ENCODE measurements at regions not wholly inside any gene's neighbourhood (a gene's known extent, or its start where the extent isn't known, plus 50 kb on each side); places are given as distances from the start of the nearest gene placed in this dataset.

DNA sequence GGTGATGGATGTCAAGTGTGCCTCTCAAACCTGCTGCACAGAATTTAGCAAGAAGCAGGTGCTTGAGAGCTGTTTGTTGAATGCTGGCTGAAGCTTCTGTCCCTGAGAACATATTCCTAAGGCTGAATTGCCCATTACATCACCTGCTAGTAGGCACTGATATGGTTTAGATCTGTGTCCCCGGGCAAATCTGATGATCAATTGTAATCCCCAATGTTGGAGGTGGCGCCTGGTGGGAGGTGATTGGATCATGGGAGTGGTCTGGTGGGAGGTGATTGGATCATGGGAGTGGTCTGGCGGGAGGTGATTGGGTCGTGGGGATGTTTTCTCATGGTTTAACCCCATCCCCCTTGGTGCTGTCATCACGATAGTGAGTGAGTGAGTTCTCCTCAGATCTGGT lies 128.0 kb downstream of the HRH4 start:
- Histone ChIP-seq H4K5ac (ENCODE audit: insufficient read length, low read depth, low read length) (no peak overlapping the region), H2BK120ac (ENCODE audit: low read depth, low read length, poor library complexity, severe bottlenecking) (no peak overlapping the region), H2BK15ac (ENCODE audit: low read depth, low read length) (no peak overlapping the region), H2BK5ac (ENCODE audit: insufficient read length, low read length) (no peak overlapping the region), H3K79me1 (ENCODE audit: insufficient read depth, low read depth, low read length, poor library complexity, severe bottlenecking) (no peaks in the 10 kb centered on the region), H4K20me1 (ENCODE audit: control insufficient read depth, insufficient read depth, insufficient read length) (no peaks in the 10 kb centered on the region), H3K4me1 (ENCODE audit: insufficient read depth, low read length) (peaks cover 19% of the 10 kb centered on the region), H3K27me3 (ENCODE audit: insufficient read depth, low read length) (no peaks in the 10 kb centered on the region), H3K14ac (ENCODE audit: insufficient read depth, low read length) (no peak overlapping the region), H3K79me2 (ENCODE audit: insufficient read depth, low read length) (no peaks in the 10 kb centered on the region), H4K91ac (ENCODE audit: insufficient read length, low read depth, low read length) (no peak overlapping the region), H3K23me2 (ENCODE audit: insufficient read length, low read depth, low read length, poor library complexity, severe bottlenecking) (no peaks in the 10 kb centered on the region), H2AFZ (ENCODE audit: low read length) (no peak overlapping the region), H3K27ac (ENCODE audit: insufficient read length, low read depth, low read length) (no peak overlapping the region), H2BK12ac (ENCODE audit: insufficient read length, low read depth, low read length) (no peak overlapping the region), H3K4me2 (ENCODE audit: insufficient read depth, insufficient read length, low read length) (no peak overlapping the region), H3K9ac (ENCODE audit: extremely low read depth, insufficient read length, low read length) (no peak overlapping the region), H3K9me3 (ENCODE audit: control insufficient read depth, low read depth, low read length) (no peaks in the 10 kb centered on the region), H2BK20ac (ENCODE audit: low read depth, low read length, poor library complexity, severe bottlenecking) (no peak overlapping the region), H3K23ac (ENCODE audit: insufficient read length, low read depth, low read length) (no peak overlapping the region), H3T11ph (ENCODE audit: low read length) (no peak overlapping the region), H3K18ac (ENCODE audit: insufficient read length, low read depth, low read length) (no peak overlapping the region), H2AK5ac (ENCODE audit: insufficient read length, low read length) (no peak overlapping the region), H3K4ac (ENCODE audit: low read depth, low read length) (no peak overlapping the region), H3K56ac (ENCODE audit: insufficient read length, low read depth, low read length) (no peak overlapping the region), H4K8ac (replicated peaks; ENCODE audit: insufficient read length, low read depth, low read length) (no peak overlapping the region)
- H3K9me3 Mint-ChIP-seq = peaks cover 6 to 13% of the 10 kb centered on the region in 2 experiments; a peak in 4 of 5 replicates
- peaks cover 29 to 34% of the 10 kb centered on the region in 2 experiments for H3K4me1 Mint-ChIP-seq
- TF ChIP-seq, protein P1, sequence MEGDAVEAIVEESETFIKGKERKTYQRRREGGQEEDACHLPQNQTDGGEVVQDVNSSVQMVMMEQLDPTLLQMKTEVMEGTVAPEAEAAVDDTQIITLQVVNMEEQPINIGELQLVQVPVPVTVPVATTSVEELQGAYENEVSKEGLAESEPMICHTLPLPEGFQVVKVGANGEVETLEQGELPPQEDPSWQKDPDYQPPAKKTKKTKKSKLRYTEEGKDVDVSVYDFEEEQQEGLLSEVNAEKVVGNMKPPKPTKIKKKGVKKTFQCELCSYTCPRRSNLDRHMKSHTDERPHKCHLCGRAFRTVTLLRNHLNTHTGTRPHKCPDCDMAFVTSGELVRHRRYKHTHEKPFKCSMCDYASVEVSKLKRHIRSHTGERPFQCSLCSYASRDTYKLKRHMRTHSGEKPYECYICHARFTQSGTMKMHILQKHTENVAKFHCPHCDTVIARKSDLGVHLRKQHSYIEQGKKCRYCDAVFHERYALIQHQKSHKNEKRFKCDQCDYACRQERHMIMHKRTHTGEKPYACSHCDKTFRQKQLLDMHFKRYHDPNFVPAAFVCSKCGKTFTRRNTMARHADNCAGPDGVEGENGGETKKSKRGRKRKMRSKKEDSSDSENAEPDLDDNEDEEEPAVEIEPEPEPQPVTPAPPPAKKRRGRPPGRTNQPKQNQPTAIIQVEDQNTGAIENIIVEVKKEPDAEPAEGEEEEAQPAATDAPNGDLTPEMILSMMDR (conservative IDR thresholded peaks at IDR 0.05) = no peak
- H3K4me3 Mint-ChIP-seq = no peak overlapping the region
- H3K36me3 Mint-ChIP-seq (ENCODE audit: insufficient read depth in 1 of 3, low read depth in 3 of 3) = peaks cover 0 to 5% (median 0%) of the 10 kb centered on the region in 3 experiments; a peak in 2 of 7 replicates
- H3K27ac Mint-ChIP-seq = no peak overlapping the region
- WGBS (ENCODE audit: extremely low coverage, insufficient read length, low lambda C conversion rate) = no CpG with 5 or more reads among the region's 5 CpGs
- DNase-seq = no peak
- H3K27me3 Mint-ChIP-seq (ENCODE audit: low read depth) = no peaks in the 10 kb centered on the region
